ENCODE measurements at regions not wholly inside any gene's neighbourhood (a gene's known extent, or its start where the extent isn't known, plus 50 kb on each side); places are given as distances from the start of the nearest gene placed in this dataset.

DNA sequence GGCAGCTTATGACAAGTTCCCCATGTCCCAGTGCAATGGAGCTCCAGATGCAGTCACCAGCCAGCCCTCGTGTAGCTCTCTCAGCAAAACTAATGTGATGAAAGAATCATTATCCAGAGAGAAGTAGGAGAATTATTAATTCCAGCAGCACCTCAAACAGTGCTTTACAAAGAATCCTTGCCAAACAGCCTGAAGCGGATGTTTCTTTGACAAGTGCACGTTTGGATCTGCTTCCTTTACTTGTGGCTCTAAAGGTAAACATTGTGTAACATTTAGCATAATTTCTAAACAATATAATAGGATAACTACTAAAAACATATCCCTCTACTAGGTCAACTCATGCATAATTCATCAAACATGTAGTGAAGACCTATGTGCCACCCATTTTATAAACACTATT is 197.0 kb downstream of the FAM181B start:
- DNase-seq = no peak
- Histone ChIP-seq H3K4me3 (no peak overlapping the region), H3K27me3 (no peaks in the 10 kb centered on the region), H3K36me3 (no peaks in the 10 kb centered on the region), H3K9me3 (no peaks in the 10 kb centered on the region), H3K27ac (no peak overlapping the region), H3K4me1 (no peaks in the 10 kb centered on the region)
- TF ChIP-seq CTCF (IDR thresholded peaks at IDR 0.05) (no peak), POLR2A (IDR thresholded peaks at IDR 0.05) (no peak)

GRCh38 chr11:82533628-82534327 is 199.9 kb downstream of the FAM181B start:
- TF ChIP-seq CTCF (IDR thresholded peaks at IDR 0.05) (peak in 1 of 6 experiments; percentile 9), POLR2A (IDR thresholded peaks at IDR 0.05) (no peak)
- H3K27me3 ChIP-seq = no peaks in the 10 kb centered on the region
- DNase-seq = no peak

GRCh38 chr11:82529936-82530335 is 203.7 kb downstream of the FAM181B start:
- TF ChIP-seq POLR2A (IDR thresholded peaks at IDR 0.05) (no peak), CTCF (IDR thresholded peaks at IDR 0.05) (no peak)
- Histone ChIP-seq H3K36me3 (no peaks in the 10 kb centered on the region), H3K27ac (no peak overlapping the region), H3K4me1 (no peaks in the 10 kb centered on the region), H3K4me3 (no peak overlapping the region), H3K27me3 (no peaks in the 10 kb centered on the region), H3K9me3 (no peaks in the 10 kb centered on the region)
- DNase-seq = no peak

More at GRCh38 chr11:82533628-82534327, 199.9 kb downstream of the FAM181B start:
- Histone ChIP-seq H3K27ac (no peak overlapping the region), H3K4me3 (no peak overlapping the region), H3K9me3 (no peaks in the 10 kb centered on the region), H3K4me1 (no peaks in the 10 kb centered on the region), H3K36me3 (no peaks in the 10 kb centered on the region)

DNA sequence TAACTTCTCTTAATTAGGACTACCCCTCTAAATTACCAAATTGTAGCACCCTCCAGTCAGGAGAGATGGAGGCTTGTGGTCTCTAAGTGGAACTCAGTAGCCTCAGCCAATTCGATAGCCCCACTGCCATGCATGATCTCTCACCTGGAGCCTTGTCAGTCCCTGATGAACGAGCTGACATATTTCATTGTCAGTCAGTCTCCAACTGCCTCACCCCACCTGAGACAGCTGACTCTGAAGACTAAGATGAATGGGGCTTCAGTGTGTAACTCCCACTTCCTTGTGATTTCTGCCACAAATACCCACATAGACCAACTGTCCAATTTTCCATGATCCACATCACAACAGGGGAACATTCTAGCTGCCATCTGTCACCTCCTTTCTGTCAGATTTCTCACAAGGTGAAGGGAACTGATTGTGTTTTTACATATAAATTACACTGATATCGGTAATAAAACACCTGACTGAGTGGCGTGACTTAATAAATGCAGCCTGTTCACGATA is 206.5 kb downstream of the FAM181B start:
- TF ChIP-seq CTCF (IDR thresholded peaks at IDR 0.05) (no peak), POLR2A (IDR thresholded peaks at IDR 0.05) (no peak)
- no peaks in the 10 kb centered on the region for H3K9me3 ChIP-seq

GRCh38 chr11:82523141-82523540 is 210.5 kb downstream of the FAM181B start:
- Histone ChIP-seq H3K27ac (no peak overlapping the region), H3K4me1 (no peaks in the 10 kb centered on the region), H3K36me3 (no peaks in the 10 kb centered on the region), H3K9me3 (no peaks in the 10 kb centered on the region), H3K4me3 (no peak overlapping the region), H3K27me3 (no peaks in the 10 kb centered on the region)
- TF ChIP-seq POLR2A (IDR thresholded peaks at IDR 0.05) (no peak), CTCF (IDR thresholded peaks at IDR 0.05) (no peak)
- DNase-seq = no peak

More for the DNA sequence above, 206.5 kb downstream of the FAM181B start:
- Histone ChIP-seq H3K27me3 (no peaks in the 10 kb centered on the region), H3K4me1 (no peaks in the 10 kb centered on the region), H3K4me3 (no peak overlapping the region), H3K36me3 (no peaks in the 10 kb centered on the region), H3K27ac (no peak overlapping the region)
- no peak for DNase-seq

Measured in Peyer's patch (tissue), 4 donors.